Gastroesophageal sphincter (tissue), 4 donors: ENCODE measurements at regions not wholly inside any gene's neighbourhood (a gene's known extent, or its start where the extent isn't known, plus 50 kb on each side); places are given as distances from the start of the nearest gene placed in this dataset.

Experiments used
- ATAC-seq: fragments of 150-250 bp; one replicate; pipeline ENCODE4 v1.9.1; 2016; ENCODE audit warnings: mild to moderate bottlenecking, moderate library complexity
- H3K27ac ChIP-seq, 4 donors: fragments of 200-600 bp; sonication (generic) in 3 of 4; 1 replicate in 3 of 4; 2 replicates in 1 of 4; pipeline ENCODE4 v1.5.1; 2016 to 2019
- H3K27me3 ChIP-seq: fragments of 200-600 bp; sonication (generic); one replicate; pipeline ENCODE4 v1.5.1; 2019
- H3K36me3 ChIP-seq, 2 donors: fragments of 200-600 bp; sonication (generic); one replicate each; pipeline ENCODE4 v1.5.1; 2019; ENCODE audit warnings: control low read depth in 1 of 2
- H3K4me1 ChIP-seq, 3 donors: fragments of 200-600 bp; sonication (generic); 1 replicate in 2 of 3; 2 replicates in 1 of 3; pipeline ENCODE4 v1.5.1; 2016 to 2019; ENCODE audit warnings: control low read depth in 2 of 3
- H3K4me3 ChIP-seq, 2 donors: fragments of 200-600 bp; sonication (generic); one replicate each; pipeline ENCODE4 v1.5.1; 2019; ENCODE audit warnings: mild to moderate bottlenecking in 1 of 2, moderate library complexity in 1 of 2
- H3K9me3 ChIP-seq, 3 donors: fragments of 200-600 bp; sonication (generic); one replicate each; pipeline ENCODE4 v1.5.1; 2017 to 2019; ENCODE audit warnings: control low read depth in 2 of 3
- EP300 ChIP-seq: sonication (generic); formaldehyde crosslinking; IDR thresholded peaks from one replicate; pipeline ENCODE4 v1.6.1; 2017; ENCODE audit warnings: antibody characterized with exemption, mild to moderate bottlenecking
- POLR2A ChIP-seq, 2 donors: fragments of 450-650 bp; IDR thresholded peaks; one replicate each; pipeline ENCODE4 v1.6.1; 2017; ENCODE audit warnings: antibody characterized with exemption in 2 of 2, mild to moderate bottlenecking in 2 of 2, moderate library complexity in 1 of 2
- POLR2AphosphoS5 ChIP-seq: sonication (generic); formaldehyde crosslinking; IDR thresholded peaks from one replicate; pipeline ENCODE4 v1.6.1; 2017; ENCODE audit warnings: antibody characterized with exemption
- WGBS, 2 donors: methylation state at CpG; one replicate each; pipeline ENCODE4 v1.1.5; 2018; ENCODE audit warnings: low coverage in 1 of 2; 5-methylcytosine and 5-hydroxymethylcytosine counted together
- TF ChIP-seq, protein P1 (sequence below), 4 experiments: fragments of 200-600 bp in 2 of 4; fragments of 450-650 bp in 2 of 4; sonication (generic) in 1 of 4; IDR thresholded peaks; one replicate each; pipeline ENCODE4 v1.5.1; 2017 to 2019; ENCODE audit warnings: antibody characterized with exemption in 4 of 4, mild to moderate bottlenecking in 2 of 4, moderate library complexity in 2 of 4

GRCh38 chr1:219114014-219114413, 59.7 kb upstream of the LYPLAL1 start:
- WGBS, 2 donors, result 78 to 100% methylated on average over 1 of the region's 1 CpG
- H3K27ac ChIP-seq, result no peak overlapping the region

GRCh38 chr1:219119839-219120238, 53.8 kb upstream of the LYPLAL1 start:
- TF ChIP-seq POLR2AphosphoS5 (no peak), EP300 (no peak), POLR2A (IDR thresholded peaks at IDR 0.05) (no peak)
- TF ChIP-seq, protein P1, sequence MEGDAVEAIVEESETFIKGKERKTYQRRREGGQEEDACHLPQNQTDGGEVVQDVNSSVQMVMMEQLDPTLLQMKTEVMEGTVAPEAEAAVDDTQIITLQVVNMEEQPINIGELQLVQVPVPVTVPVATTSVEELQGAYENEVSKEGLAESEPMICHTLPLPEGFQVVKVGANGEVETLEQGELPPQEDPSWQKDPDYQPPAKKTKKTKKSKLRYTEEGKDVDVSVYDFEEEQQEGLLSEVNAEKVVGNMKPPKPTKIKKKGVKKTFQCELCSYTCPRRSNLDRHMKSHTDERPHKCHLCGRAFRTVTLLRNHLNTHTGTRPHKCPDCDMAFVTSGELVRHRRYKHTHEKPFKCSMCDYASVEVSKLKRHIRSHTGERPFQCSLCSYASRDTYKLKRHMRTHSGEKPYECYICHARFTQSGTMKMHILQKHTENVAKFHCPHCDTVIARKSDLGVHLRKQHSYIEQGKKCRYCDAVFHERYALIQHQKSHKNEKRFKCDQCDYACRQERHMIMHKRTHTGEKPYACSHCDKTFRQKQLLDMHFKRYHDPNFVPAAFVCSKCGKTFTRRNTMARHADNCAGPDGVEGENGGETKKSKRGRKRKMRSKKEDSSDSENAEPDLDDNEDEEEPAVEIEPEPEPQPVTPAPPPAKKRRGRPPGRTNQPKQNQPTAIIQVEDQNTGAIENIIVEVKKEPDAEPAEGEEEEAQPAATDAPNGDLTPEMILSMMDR (IDR thresholded peaks at IDR 0.05), result no peak
- no peaks in the 10 kb centered on the region for H3K27me3 ChIP-seq
- no peaks in the 10 kb centered on the region for H3K36me3 ChIP-seq
- H3K4me3 ChIP-seq, result no peak overlapping the region
- no peaks in the 10 kb centered on the region for H3K9me3 ChIP-seq
- no peaks in the 10 kb centered on the region for H3K4me1 ChIP-seq
- H3K27ac ChIP-seq, result no peak overlapping the region
- ATAC-seq, result no peak

More at GRCh38 chr1:219114014-219114413, 59.7 kb upstream of the LYPLAL1 start:
- Histone ChIP-seq H3K27me3 (no peaks in the 10 kb centered on the region), H3K36me3 (no peaks in the 10 kb centered on the region), H3K4me1 (no peaks in the 10 kb centered on the region), H3K4me3 (no peak overlapping the region), H3K9me3 (peaks cover 0 to 9% (median 0%) of the 10 kb centered on the region in 3 donors)
- TF ChIP-seq EP300 (no peak), POLR2A (IDR thresholded peaks at IDR 0.05) (no peak), POLR2AphosphoS5 (no peak)
- TF ChIP-seq, protein P1 (IDR thresholded peaks at IDR 0.05), result no peak
- no peak for ATAC-seq

DNA sequence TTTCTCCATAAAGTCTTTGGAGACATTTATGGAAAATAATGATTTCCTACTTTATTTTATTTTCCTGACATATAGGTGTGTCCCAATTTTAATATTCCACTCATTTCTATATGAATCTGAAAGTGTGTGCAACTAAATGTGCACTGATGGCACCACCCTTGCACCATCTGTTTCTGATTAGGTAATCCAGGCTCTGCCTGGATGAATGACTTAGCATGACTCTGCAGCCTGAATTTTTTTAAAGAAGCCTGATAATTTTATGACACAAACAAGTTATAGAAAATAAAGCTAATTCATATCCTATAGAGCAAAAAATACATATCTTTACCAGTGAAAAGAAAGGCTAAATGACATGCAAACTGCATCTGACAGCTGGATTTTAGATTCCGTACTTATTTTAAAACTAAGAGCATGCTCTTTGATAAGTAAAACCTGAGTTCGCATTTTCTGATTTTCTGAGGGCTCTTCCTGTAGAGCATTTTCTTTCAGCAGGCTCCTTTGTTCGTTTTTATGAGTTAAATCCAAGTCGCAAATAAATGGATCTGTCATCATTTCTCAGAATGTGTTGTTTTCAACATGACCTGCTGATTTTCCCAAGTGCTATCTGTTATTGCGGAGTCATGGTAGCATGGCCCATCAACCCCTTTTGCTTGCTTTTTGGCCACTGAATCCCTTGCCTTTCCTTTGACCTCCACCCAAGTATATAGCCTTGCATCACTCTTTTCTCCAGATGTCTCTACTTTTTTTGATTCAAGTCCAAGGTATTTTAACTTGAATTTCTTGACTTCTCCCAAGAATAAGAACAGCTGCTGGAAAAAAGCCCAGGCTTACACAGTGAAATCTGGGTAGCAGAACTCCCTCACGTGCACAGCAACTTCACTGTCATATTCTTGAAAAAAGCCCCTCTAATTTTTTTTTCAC, 52.8 kb upstream of the LYPLAL1 start:
- peak; percentile 87 for ATAC-seq
- Histone ChIP-seq H3K9me3 (no peaks in the 10 kb centered on the region), H3K4me1 (no peaks in the 10 kb centered on the region), H3K4me3 (no peak overlapping the region), H3K27me3 (no peaks in the 10 kb centered on the region), H3K36me3 (no peaks in the 10 kb centered on the region), H3K27ac (peak overlapping the region in 1 of 4 donors; percentile 16)
- WGBS, 2 donors, result 45 to 72% methylated on average over 6 of the region's 6 CpGs
- TF ChIP-seq, protein P1 (IDR thresholded peaks at IDR 0.05), result no peak
- TF ChIP-seq POLR2AphosphoS5, result peak; percentile 74

GRCh38 chr1:219121679-219122078, 52.0 kb upstream of the LYPLAL1 start:
- Histone ChIP-seq H3K36me3 (no peaks in the 10 kb centered on the region), H3K27ac (peak overlapping the region in 2 of 4 donors; percentile 12 to 16), H3K9me3 (no peaks in the 10 kb centered on the region), H3K27me3 (no peaks in the 10 kb centered on the region), H3K4me3 (no peak overlapping the region), H3K4me1 (no peaks in the 10 kb centered on the region)
- WGBS, 2 donors, result 60 to 89% methylated on average over 2 of the region's 2 CpGs
- TF ChIP-seq, protein P1 (IDR thresholded peaks at IDR 0.05), result no peak
- TF ChIP-seq POLR2AphosphoS5, result no peak
- ATAC-seq, result no peak

DNA sequence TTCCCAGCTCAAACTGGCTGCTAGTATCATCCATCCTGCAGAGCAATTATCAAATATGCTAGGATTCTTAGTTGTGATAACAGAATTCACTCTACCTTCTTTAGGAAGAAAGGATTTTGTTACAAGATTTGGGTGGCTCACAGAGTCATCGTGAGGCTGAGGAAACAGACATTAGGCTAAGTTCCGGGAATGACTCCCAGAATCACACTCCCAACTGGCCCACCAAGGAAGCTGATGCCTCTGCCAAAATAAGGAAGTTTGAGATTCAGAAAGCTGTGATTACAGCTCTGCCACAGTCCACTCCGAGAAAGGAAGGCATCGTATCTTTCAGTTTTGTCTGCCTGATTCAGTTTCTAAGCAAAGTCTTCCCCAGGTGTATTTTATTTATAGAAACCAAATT, 50.6 kb upstream of the LYPLAL1 start:
- Histone ChIP-seq H3K9me3 (no peaks in the 10 kb centered on the region), H3K36me3 (no peaks in the 10 kb centered on the region), H3K4me3 (no peak overlapping the region), H3K27ac (peak overlapping the region in 2 of 4 donors; percentile 2 to 10), H3K27me3 (no peaks in the 10 kb centered on the region), H3K4me1 (no peaks in the 10 kb centered on the region)
- TF ChIP-seq POLR2AphosphoS5 (peak; percentile 16), EP300 (no peak)
- TF ChIP-seq, protein P1 (IDR thresholded peaks at IDR 0.05), result no peak
- ATAC-seq, result peak; percentile 17
- WGBS, 2 donors, result 35 to 53% methylated on average over 3 to 4 of the region's 4 CpGs
